Stimulated activated CD8-positive, alpha-beta memory T cell treated with anti-CD3 and anti-CD28 coated beads, Interleukin-7, amount 100 ng/mL, for 48 hours (primary cell): ENCODE measurements at regions not wholly inside any gene's neighbourhood (a gene's known extent, or its start where the extent isn't known, plus 50 kb on each side); places are given as distances from the start of the nearest gene placed in this dataset.
A peak's percentile ranks its signal among the peaks of the same experiment; 100 is the strongest.

Experiments used
- DNase-seq, 2 donors: peaks; one replicate each; pipeline ENCODE4 v3.0.0-alpha.2; 2020; ENCODE audit warnings: low read depth in 1 of 2; ENCODE audit errors: extremely low read depth in 1 of 2

- peak; percentile 14 to 30 for DNase-seq
Measured at GRCh38 chr14:97379091-97379531, 581.9 kb downstream of the VRK1 start.

- DNase-seq, result peak; percentile 37 to 83
Measured at GRCh38 chr14:97380539-97380941, 583.4 kb downstream of the VRK1 start.

- DNase-seq, result no peak
Measured at GRCh38 chr14:97381309-97381708, 584.1 kb downstream of the VRK1 start.

- no peak for DNase-seq
Measured at GRCh38 chr14:97382616-97383226, 585.5 kb downstream of the VRK1 start.

- DNase-seq, result no peak
Measured at GRCh38 chr14:97385727-97386126, 588.5 kb downstream of the VRK1 start.

GRCh38 chr14:97387252-97387874 is 590.2 kb downstream of the VRK1 start:
- no peak for DNase-seq

GRCh38 chr14:97388408-97388807 is 591.2 kb downstream of the VRK1 start:
- no peak for DNase-seq

- no peak for DNase-seq
Measured at GRCh38 chr14:97390096-97390724, 593.0 kb downstream of the VRK1 start.

- DNase-seq, result no peak
Measured at GRCh38 chr14:97393244-97393643, 596.1 kb downstream of the VRK1 start.

- DNase-seq, result no peak
Measured at GRCh38 chr14:97395068-97395467, 597.9 kb downstream of the VRK1 start.

- DNase-seq, result no peak
Measured at GRCh38 chr14:97401714-97402113, 604.5 kb downstream of the VRK1 start.

- no peak for DNase-seq
Measured at GRCh38 chr14:97402279-97402678, 605.1 kb downstream of the VRK1 start.

GRCh38 chr14:97407701-97408407 is 610.7 kb downstream of the VRK1 start:
- no peak for DNase-seq

- DNase-seq, result no peak
Measured at GRCh38 chr14:97408503-97408902, 611.3 kb downstream of the VRK1 start.

- DNase-seq, result peak; percentile 11 to 20
Measured at GRCh38 chr14:97408937-97409815, 612.0 kb downstream of the VRK1 start.

- no peak for DNase-seq
Measured at GRCh38 chr14:97410667-97411620, 613.8 kb downstream of the VRK1 start.

- DNase-seq, result no peak
Measured at GRCh38 chr14:97411938-97412612, 614.9 kb downstream of the VRK1 start.

GRCh38 chr14:97413022-97413539 is 615.9 kb downstream of the VRK1 start:
- no peak for DNase-seq
